Right atrium auricular region (tissue), 2 donors: ENCODE measurements at regions not wholly inside any gene's neighbourhood (a gene's known extent, or its start where the extent isn't known, plus 50 kb on each side); places are given as distances from the start of the nearest gene placed in this dataset.

Experiments used
- DNase-seq: peaks from one replicate; pipeline ENCODE4 v3.0.0-alpha.2; 2019; ENCODE audit warnings: low spot score
- H3K27ac ChIP-seq, 2 donors: fragments of 200-600 bp; sonication (generic); 1 replicate in 1 of 2; 2 replicates in 1 of 2; pipeline ENCODE4 v1.5.1; 2016 to 2019
- H3K27me3 ChIP-seq, 2 donors: fragments of 200-600 bp; sonication (generic); one replicate each; pipeline versions ENCODE4 v1.5.1 to v1.6.0; 2017 to 2019
- H3K36me3 ChIP-seq: fragments of 200-600 bp; sonication (generic); one replicate; pipeline ENCODE4 v1.5.1; 2016
- H3K4me1 ChIP-seq, 2 donors: fragments of 200-600 bp; sonication (generic); one replicate each; pipeline versions ENCODE4 v1.5.1 to v1.6.0; 2017 to 2019
- H3K4me3 ChIP-seq, 2 donors: fragments of 200-600 bp; sonication (generic); 1 replicate in 1 of 2; 2 replicates in 1 of 2; pipeline ENCODE4 v1.5.1; 2017 to 2019; ENCODE audit warnings: mild to moderate bottlenecking in 1 of 2, moderate library complexity in 1 of 2
- H3K9me3 ChIP-seq, 2 donors: fragments of 200-600 bp; sonication (generic); one replicate each; pipeline ENCODE4 v1.5.1; 2019
- TF ChIP-seq, protein P1 (sequence below), 2 donors: fragments of 200-600 bp; sonication (generic); IDR thresholded peaks; one replicate each; pipeline ENCODE4 v1.5.1; 2019; ENCODE audit warnings: antibody characterized with exemption in 2 of 2

DNA sequence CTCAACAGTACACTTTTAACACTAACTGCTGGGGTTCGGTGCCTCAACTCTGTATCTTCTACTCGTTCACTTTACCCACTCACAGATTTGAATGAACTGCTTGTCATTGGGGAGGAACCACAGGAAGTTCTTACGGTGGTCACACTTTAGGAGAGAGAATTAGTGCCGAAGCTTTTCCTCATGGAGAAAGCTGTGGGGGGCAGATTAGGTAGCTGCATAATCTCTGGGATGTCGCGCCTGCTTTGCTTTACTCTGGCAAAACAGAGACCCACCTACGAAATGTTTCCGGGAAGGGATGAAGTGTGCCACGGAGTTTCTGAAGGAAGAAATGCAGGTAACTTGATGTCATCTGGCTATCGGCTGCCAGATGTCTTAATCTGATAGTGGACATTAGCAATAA, 949.7 kb upstream of the TENM3 start:
- no peaks in the 10 kb centered on the region for H3K4me1 ChIP-seq
- DNase-seq, result no peak
- H3K4me3 ChIP-seq, result no peak overlapping the region
- peaks cover 0 to 7% of the 10 kb centered on the region in 2 donors for H3K9me3 ChIP-seq
- no peaks in the 10 kb centered on the region for H3K27me3 ChIP-seq
- H3K36me3 ChIP-seq, result no peaks in the 10 kb centered on the region
- TF ChIP-seq, protein P1, sequence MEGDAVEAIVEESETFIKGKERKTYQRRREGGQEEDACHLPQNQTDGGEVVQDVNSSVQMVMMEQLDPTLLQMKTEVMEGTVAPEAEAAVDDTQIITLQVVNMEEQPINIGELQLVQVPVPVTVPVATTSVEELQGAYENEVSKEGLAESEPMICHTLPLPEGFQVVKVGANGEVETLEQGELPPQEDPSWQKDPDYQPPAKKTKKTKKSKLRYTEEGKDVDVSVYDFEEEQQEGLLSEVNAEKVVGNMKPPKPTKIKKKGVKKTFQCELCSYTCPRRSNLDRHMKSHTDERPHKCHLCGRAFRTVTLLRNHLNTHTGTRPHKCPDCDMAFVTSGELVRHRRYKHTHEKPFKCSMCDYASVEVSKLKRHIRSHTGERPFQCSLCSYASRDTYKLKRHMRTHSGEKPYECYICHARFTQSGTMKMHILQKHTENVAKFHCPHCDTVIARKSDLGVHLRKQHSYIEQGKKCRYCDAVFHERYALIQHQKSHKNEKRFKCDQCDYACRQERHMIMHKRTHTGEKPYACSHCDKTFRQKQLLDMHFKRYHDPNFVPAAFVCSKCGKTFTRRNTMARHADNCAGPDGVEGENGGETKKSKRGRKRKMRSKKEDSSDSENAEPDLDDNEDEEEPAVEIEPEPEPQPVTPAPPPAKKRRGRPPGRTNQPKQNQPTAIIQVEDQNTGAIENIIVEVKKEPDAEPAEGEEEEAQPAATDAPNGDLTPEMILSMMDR (IDR thresholded peaks at IDR 0.05), result no peak
- no peak overlapping the region for H3K27ac ChIP-seq

DNA sequence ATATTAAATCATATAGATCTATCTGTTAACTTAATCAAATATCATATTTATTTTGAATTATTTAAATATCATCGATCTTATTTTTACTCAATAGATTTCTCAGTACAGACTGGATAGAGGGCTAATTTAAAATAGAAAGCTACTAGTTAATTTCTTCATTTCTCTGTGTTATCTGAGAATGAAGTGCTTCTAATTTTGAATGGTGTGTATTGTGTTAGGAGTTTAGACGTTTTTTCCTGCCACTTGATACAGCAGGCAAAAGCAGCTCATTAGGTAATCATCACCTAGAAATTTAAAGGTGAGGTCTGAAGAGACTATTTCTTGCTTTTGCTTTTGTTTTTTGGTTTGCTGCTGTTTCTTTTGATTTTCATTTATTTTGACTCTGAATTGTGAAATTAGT, 948.8 kb upstream of the TENM3 start:
- no peak for DNase-seq
- Histone ChIP-seq H3K9me3 (peaks cover 0 to 7% of the 10 kb centered on the region in 2 donors), H3K36me3 (no peaks in the 10 kb centered on the region), H3K4me1 (no peaks in the 10 kb centered on the region), H3K27ac (no peak overlapping the region), H3K27me3 (no peaks in the 10 kb centered on the region), H3K4me3 (no peak overlapping the region)
- TF ChIP-seq, protein P1 (IDR thresholded peaks at IDR 0.05), result no peak

DNA sequence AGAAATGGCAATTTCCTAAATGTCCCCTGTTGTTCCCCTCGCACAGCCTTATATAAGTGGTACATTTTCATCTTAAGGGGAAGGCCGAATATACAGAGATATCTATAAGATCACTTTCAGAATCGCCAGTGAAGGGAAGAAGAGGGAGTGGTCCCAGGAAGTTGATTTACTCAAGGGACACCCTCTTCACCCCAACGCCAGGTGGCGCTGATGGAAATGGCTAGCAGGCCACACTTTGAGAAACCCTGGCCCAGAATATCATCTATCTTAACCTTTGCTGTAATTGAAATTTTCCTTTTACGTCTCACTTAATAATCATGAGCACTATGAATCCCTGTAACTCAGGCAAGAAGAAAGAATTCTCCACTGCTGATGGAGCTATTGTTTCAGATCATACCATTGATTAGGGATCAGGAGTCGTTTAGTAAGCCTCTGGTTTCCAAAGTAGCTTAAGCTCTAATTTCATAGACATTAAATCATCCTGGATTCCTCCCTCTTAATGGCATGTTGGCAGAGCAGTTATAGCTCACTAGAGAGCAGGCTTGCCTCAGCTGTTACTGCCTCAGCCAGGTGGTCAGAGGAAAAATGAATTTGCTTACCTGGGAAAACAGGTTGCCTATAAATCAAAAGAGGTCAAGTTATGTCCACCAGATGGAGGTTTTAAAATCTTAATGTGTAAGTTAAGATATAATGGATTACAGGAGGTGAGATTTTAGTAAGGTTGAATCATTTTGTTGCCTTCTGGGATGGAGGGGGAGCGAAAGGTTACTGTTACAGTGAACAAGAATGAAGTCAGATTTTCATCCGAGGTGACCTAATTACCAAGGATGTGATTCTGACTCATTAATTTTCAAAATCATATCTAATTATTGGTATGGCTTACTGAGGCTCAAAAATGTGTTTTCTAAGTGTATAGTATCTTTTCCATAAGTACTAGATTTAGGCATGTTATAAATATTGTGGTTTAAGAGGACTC, 941.2 kb upstream of the TENM3 start:
- DNase-seq, result no peak
- Histone ChIP-seq H3K27ac (no peak overlapping the region), H3K4me1 (no peaks in the 10 kb centered on the region), H3K9me3 (peaks cover 0 to 7% of the 10 kb centered on the region in 2 donors), H3K4me3 (no peak overlapping the region), H3K36me3 (no peaks in the 10 kb centered on the region), H3K27me3 (no peaks in the 10 kb centered on the region)
- TF ChIP-seq, protein P1 (IDR thresholded peaks at IDR 0.05), result peak in 1 of 2 donors; percentile 38

DNA sequence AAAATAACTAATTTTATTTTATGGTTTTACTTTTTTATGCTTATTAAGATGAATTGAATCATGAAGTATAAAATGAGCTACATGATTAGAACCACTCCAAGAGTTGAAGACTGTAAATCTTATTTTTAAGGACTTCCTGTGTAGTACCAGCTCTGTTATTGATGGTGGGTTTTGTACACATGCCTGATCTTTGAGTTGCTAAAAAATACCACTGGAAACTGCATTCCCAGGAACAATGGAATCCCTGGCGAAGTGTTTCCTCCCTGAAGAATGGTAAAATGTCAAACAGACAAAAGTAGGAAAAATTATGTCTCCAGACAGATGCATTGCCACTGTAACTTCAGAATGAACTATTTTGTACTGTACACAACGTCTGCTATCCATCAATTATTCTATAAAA, 935.4 kb upstream of the TENM3 start:
- H3K4me3 ChIP-seq, result no peak overlapping the region
- H3K4me1 ChIP-seq, result no peaks in the 10 kb centered on the region
- TF ChIP-seq, protein P1 (IDR thresholded peaks at IDR 0.05), result no peak
- no peaks in the 10 kb centered on the region for H3K36me3 ChIP-seq
- no peaks in the 10 kb centered on the region for H3K27me3 ChIP-seq
- no peak for DNase-seq
- no peaks in the 10 kb centered on the region for H3K9me3 ChIP-seq
- H3K27ac ChIP-seq, result no peak overlapping the region

DNA sequence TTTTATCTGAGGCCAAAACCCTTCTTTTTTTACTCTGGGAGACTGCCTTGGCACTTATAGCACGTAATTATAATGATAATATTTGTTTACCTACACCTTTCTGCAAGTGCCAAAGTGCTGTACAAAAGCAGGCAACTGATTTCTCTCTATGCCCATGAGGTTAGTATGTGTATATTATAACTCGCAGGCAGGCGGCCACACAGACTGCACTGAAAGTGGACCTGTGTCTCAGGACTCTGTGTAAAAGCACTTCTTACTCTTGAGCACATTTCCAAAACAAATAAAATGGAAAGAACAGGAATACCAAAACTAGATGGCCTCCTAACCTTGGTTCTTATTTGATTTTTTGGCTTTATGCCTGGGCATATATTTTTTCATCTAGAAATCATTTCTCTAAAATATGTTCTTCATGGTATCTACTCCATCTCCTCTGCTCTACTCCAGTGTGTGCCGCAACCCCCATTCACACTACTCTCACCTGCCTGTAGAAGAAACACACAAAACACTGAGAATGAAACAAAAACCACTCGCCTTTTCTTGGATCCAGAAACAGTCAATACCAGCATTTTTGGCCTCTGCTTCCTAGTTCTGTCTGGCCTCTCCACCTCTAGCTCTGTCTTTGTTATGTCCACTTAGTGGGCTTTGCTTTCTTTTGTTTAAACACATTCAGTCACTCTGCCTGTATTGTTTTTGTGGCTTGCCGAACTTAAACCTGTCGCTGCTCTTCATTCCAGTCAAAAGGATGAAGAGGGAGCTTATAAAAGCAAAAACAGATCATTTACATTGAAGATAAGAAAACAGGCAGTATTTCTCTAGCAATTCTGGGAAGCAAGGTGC, 934.5 kb upstream of the TENM3 start:
- H3K36me3 ChIP-seq, result no peaks in the 10 kb centered on the region

More for the DNA sequence above, 934.5 kb upstream of the TENM3 start:
- no peak overlapping the region for H3K4me3 ChIP-seq
- no peak for DNase-seq
- TF ChIP-seq, protein P1 (IDR thresholded peaks at IDR 0.05), result no peak
- no peak overlapping the region for H3K27ac ChIP-seq
- H3K9me3 ChIP-seq, result no peaks in the 10 kb centered on the region
- H3K4me1 ChIP-seq, result no peaks in the 10 kb centered on the region
- no peaks in the 10 kb centered on the region for H3K27me3 ChIP-seq
